Lower lobe of right lung (tissue), 2 donors: ENCODE measurements at regions not wholly inside any gene's neighbourhood (a gene's known extent, or its start where the extent isn't known, plus 50 kb on each side); places are given as distances from the start of the nearest gene placed in this dataset.

Experiments used
- ATAC-seq, 2 donors: fragments of 200-7000 bp; cut with Tn5 transposase; one replicate each; pipeline ENCODE4 v1.9.1; 2020 to 2022; ENCODE audit warnings: mild to moderate bottlenecking in 2 of 2, moderate library complexity in 2 of 2
- DNase-seq: peaks from one replicate; pipeline ENCODE4 v3.0.0-alpha.2; 2020
- H3K27ac ChIP-seq: fragments of 200-600 bp; one replicate; pipeline ENCODE4 v1.8.0; 2022
- H3K27me3 ChIP-seq: fragments of 200-600 bp; one replicate; pipeline ENCODE4 v1.8.0; 2022; ENCODE audit warnings: low read depth
- H3K36me3 ChIP-seq: fragments of 200-600 bp; one replicate; pipeline ENCODE4 v1.8.0; 2022; ENCODE audit warnings: mild to moderate bottlenecking
- H3K4me1 ChIP-seq: fragments of 200-600 bp; one replicate; pipeline ENCODE4 v1.8.0; 2022
- H3K4me3 ChIP-seq: fragments of 200-600 bp; one replicate; pipeline ENCODE4 v1.8.0; 2022; ENCODE audit warnings: mild to moderate bottlenecking
- H3K9me3 ChIP-seq: fragments of 200-600 bp; one replicate; pipeline ENCODE4 v1.8.0; 2022
- intact Hi-C: fragments of 100-400 bp; cut with DNase I; formaldehyde crosslinking; loops from one replicate; pipeline ENCODE4 v1.11.0; 2022
- TF ChIP-seq, protein P1 (sequence below): fragments of 200-600 bp; IDR thresholded peaks from one replicate; pipeline ENCODE4 v1.8.0; 2022; ENCODE audit warnings: antibody characterized with exemption, mild to moderate bottlenecking
- donor health status: DM: no; HTN: yes; CAD: no; lungs with severe emphysema.

- no peaks in the 10 kb centered on the region for H3K27me3 ChIP-seq
- intact Hi-C loops: loop anchor here (5.0 kb wide), 1 partner anchor 206 kb away; no protein-coding TSS in a partner anchor
These were observed 364.6 kb upstream of the LRRC7 start for GRCh38 chr1:69203166-69203565.

GRCh38 chr1:69213644-69214043, 354.1 kb upstream of the LRRC7 start:
- H3K9me3 ChIP-seq: no peaks in the 10 kb centered on the region
- H3K36me3 ChIP-seq: no peaks in the 10 kb centered on the region
- TF ChIP-seq, protein P1, sequence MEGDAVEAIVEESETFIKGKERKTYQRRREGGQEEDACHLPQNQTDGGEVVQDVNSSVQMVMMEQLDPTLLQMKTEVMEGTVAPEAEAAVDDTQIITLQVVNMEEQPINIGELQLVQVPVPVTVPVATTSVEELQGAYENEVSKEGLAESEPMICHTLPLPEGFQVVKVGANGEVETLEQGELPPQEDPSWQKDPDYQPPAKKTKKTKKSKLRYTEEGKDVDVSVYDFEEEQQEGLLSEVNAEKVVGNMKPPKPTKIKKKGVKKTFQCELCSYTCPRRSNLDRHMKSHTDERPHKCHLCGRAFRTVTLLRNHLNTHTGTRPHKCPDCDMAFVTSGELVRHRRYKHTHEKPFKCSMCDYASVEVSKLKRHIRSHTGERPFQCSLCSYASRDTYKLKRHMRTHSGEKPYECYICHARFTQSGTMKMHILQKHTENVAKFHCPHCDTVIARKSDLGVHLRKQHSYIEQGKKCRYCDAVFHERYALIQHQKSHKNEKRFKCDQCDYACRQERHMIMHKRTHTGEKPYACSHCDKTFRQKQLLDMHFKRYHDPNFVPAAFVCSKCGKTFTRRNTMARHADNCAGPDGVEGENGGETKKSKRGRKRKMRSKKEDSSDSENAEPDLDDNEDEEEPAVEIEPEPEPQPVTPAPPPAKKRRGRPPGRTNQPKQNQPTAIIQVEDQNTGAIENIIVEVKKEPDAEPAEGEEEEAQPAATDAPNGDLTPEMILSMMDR: no peak
- DNase-seq (no peak), ATAC-seq (no peak)
- no peak overlapping the region for H3K27ac ChIP-seq
- H3K4me3 ChIP-seq: no peak overlapping the region
- intact Hi-C loops: no loop called here
- no peaks in the 10 kb centered on the region for H3K4me1 ChIP-seq
- no peaks in the 10 kb centered on the region for H3K27me3 ChIP-seq

More at GRCh38 chr1:69203166-69203565, 364.6 kb upstream of the LRRC7 start:
- ATAC-seq (no peak), DNase-seq (no peak)
- no peaks in the 10 kb centered on the region for H3K4me1 ChIP-seq
- H3K27ac ChIP-seq: no peak overlapping the region
- H3K9me3 ChIP-seq: peaks cover 5% of the 10 kb centered on the region
- no peak overlapping the region for H3K4me3 ChIP-seq
- H3K36me3 ChIP-seq: no peaks in the 10 kb centered on the region
- TF ChIP-seq, protein P1: no peak

GRCh38 chr1:69215883-69216282, 351.8 kb upstream of the LRRC7 start:
- no peak for ATAC-seq
- H3K4me3 ChIP-seq: no peak overlapping the region
- intact Hi-C loops: no loop called here
- H3K4me1 ChIP-seq: no peaks in the 10 kb centered on the region
- DNase-seq: no peak
- no peaks in the 10 kb centered on the region for H3K27me3 ChIP-seq
- TF ChIP-seq, protein P1: no peak
- H3K27ac ChIP-seq: no peak overlapping the region
- no peaks in the 10 kb centered on the region for H3K36me3 ChIP-seq
- no peaks in the 10 kb centered on the region for H3K9me3 ChIP-seq

DNA sequence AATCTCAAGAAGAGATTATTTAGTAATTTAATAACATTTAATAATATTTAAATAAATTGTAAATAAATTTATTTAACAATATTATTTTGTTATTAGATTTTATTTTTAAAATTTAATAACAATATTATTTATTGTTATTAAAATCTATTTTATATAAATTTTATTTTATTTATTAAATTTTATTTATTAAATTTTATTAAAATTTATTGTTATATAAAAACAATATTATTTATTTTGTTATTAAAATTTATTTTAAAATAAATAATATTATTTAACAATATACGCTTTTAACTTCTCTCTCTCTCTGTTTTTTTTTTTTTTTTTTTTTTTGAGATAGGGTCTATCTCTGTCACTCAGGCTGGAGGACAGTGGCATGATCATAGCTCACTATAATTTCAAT, 347.1 kb upstream of the LRRC7 start:
- ATAC-seq (no peak), DNase-seq (no peak)
- intact Hi-C loops: no loop called here
- Histone ChIP-seq H3K27ac (no peak overlapping the region), H3K27me3 (no peaks in the 10 kb centered on the region), H3K4me3 (no peak overlapping the region), H3K36me3 (no peaks in the 10 kb centered on the region), H3K4me1 (no peaks in the 10 kb centered on the region), H3K9me3 (no peaks in the 10 kb centered on the region)
- TF ChIP-seq, protein P1: no peak

- Histone ChIP-seq H3K27me3 (no peaks in the 10 kb centered on the region), H3K9me3 (no peaks in the 10 kb centered on the region), H3K4me1 (no peaks in the 10 kb centered on the region), H3K36me3 (no peaks in the 10 kb centered on the region), H3K4me3 (no peak overlapping the region), H3K27ac (no peak overlapping the region)
- no peak for DNase-seq
- TF ChIP-seq, protein P1: no peak
- intact Hi-C loops: no loop called here
- ATAC-seq: no peak
These were observed 346.2 kb upstream of the LRRC7 start for GRCh38 chr1:69221524-69221923.

DNA sequence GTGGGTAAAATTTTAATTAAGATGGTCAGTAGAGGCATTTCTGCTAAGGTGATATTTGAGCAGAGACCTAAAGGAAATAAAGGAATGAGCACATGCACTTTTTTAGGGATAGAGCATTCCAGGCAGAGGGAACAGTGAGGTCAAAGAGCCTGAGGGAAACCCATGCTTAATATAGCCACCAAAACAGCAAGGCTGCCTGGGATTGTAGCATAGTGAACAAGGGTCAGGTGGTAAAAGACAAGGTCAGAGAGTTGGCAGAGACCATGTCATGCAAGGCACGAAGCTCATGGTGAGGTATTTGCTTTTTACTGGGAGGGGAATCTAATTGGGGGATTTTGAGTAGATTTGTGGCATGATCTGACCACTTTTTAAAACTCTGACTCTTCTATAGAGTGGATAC, 344.6 kb upstream of the LRRC7 start:
- DNase-seq (no peak), ATAC-seq (no peak)
- no peak overlapping the region for H3K4me3 ChIP-seq
- intact Hi-C loops: no loop called here
- TF ChIP-seq, protein P1: no peak
- no peaks in the 10 kb centered on the region for H3K36me3 ChIP-seq
- H3K4me1 ChIP-seq: no peaks in the 10 kb centered on the region
- no peaks in the 10 kb centered on the region for H3K9me3 ChIP-seq
- no peak overlapping the region for H3K27ac ChIP-seq
- no peaks in the 10 kb centered on the region for H3K27me3 ChIP-seq
